Putamen (tissue), 1 donor: ENCODE measurements at regions not wholly inside any gene's neighbourhood (a gene's known extent, or its start where the extent isn't known, plus 50 kb on each side); places are given as distances from the start of the nearest gene placed in this dataset.

Experiments used
- DNase-seq: peaks from one replicate; pipeline ENCODE4 v3.0.0-alpha.2; 2016; ENCODE audit warnings: low spot score

GRCh38 chr2:181149056-181149455, 168.7 kb downstream of the UBE2E3 start:
- no peak for DNase-seq

GRCh38 chr2:181152226-181152625, 171.8 kb downstream of the UBE2E3 start:
- DNase-seq: no peak

- no peak for DNase-seq
These were observed 172.3 kb downstream of the UBE2E3 start for GRCh38 chr2:181152701-181153100.

GRCh38 chr2:181153886-181154285, 173.5 kb downstream of the UBE2E3 start:
- no peak for DNase-seq

GRCh38 chr2:181157326-181157725, 176.9 kb downstream of the UBE2E3 start:
- no peak for DNase-seq

- no peak for DNase-seq
These were observed 178.0 kb downstream of the UBE2E3 start for GRCh38 chr2:181158427-181158826.

GRCh38 chr2:181161615-181162014, 181.2 kb downstream of the UBE2E3 start:
- DNase-seq: no peak

GRCh38 chr2:181163139-181163538, 182.7 kb downstream of the UBE2E3 start:
- DNase-seq: no peak

GRCh38 chr2:181163691-181164090, 183.3 kb downstream of the UBE2E3 start:
- DNase-seq: no peak

GRCh38 chr2:181164699-181165098, 184.3 kb downstream of the UBE2E3 start:
- no peak for DNase-seq

GRCh38 chr2:181165199-181165868, 184.9 kb downstream of the UBE2E3 start:
- no peak for DNase-seq

- DNase-seq: no peak
These were observed 189.1 kb downstream of the UBE2E3 start for GRCh38 chr2:181169503-181169902.

GRCh38 chr2:181170256-181170655, 189.9 kb downstream of the UBE2E3 start:
- no peak for DNase-seq

- DNase-seq: no peak
These were observed 192.3 kb downstream of the UBE2E3 start for GRCh38 chr2:181172676-181173075.

- no peak for DNase-seq
These were observed 194.5 kb downstream of the UBE2E3 start for GRCh38 chr2:181174611-181175580.

GRCh38 chr2:181176540-181176939, 196.1 kb downstream of the UBE2E3 start:
- DNase-seq: no peak

GRCh38 chr2:181177376-181177775, 197.0 kb downstream of the UBE2E3 start:
- no peak for DNase-seq

GRCh38 chr2:181178130-181178529, 197.7 kb downstream of the UBE2E3 start:
- no peak for DNase-seq

- DNase-seq: no peak
These were observed 198.5 kb downstream of the UBE2E3 start for GRCh38 chr2:181178823-181179412.

GRCh38 chr2:181183878-181184542, 203.6 kb downstream of the UBE2E3 start:
- DNase-seq: no peak

- no peak for DNase-seq
These were observed 205.0 kb downstream of the UBE2E3 start for GRCh38 chr2:181185421-181185820.

GRCh38 chr2:181185948-181186347, 205.5 kb downstream of the UBE2E3 start:
- no peak for DNase-seq
